ENCODE measurements at regions not wholly inside any gene's neighbourhood (a gene's known extent, or its start where the extent isn't known, plus 50 kb on each side); places are given as distances from the start of the nearest gene placed in this dataset.

- Histone ChIP-seq H3F3A (ENCODE audit: control insufficient read depth, insufficient read depth) (no peaks in the 10 kb centered on the region), H3K9me3 (ENCODE audit: control insufficient read depth, insufficient read depth, low read length) (no peaks in the 10 kb centered on the region), H3K36me3 (ENCODE audit: control insufficient read depth, low read length) (no peaks in the 10 kb centered on the region), H3K9me2 (replicated peaks; ENCODE audit: control insufficient read depth, low read length) (no peaks in the 10 kb centered on the region), H4K20me1 (ENCODE audit: control insufficient read depth, insufficient read depth, low read depth, low read length) (no peaks in the 10 kb centered on the region), H3K79me2 (ENCODE audit: control insufficient read depth, low read length) (no peaks in the 10 kb centered on the region), H3K27ac (ENCODE audit: low read depth, low read length) (no peak overlapping the region), H3K4me2 (ENCODE audit: low read length) (no peak overlapping the region), H3K27me3 (ENCODE audit: control insufficient read depth, low read length) (no peaks in the 10 kb centered on the region), H3K4me1 (ENCODE audit: control insufficient read depth, low read length) (no peaks in the 10 kb centered on the region), H3K4me3 (ENCODE audit: low read length) (no peak overlapping the region)
- no peak for TF ChIP-seq CTCF (IDR thresholded peaks at IDR 0.05; ENCODE audit: low read depth, low read length, poor library complexity, severe bottlenecking)
- TF ChIP-seq EZH2phosphoT487 (IDR thresholded peaks at IDR 0.05; ENCODE audit: borderline replicate concordance, low read length): no peak
Measured at GRCh38 chr2:76163860-76164259, 453.1 kb upstream of the GCFC2 start.

GRCh38 chr2:76160670-76161069 lies 450.0 kb upstream of the GCFC2 start:
- Histone ChIP-seq H3K27ac (ENCODE audit: low read depth, low read length) (no peak overlapping the region), H3K79me2 (ENCODE audit: control insufficient read depth, low read length) (no peaks in the 10 kb centered on the region), H3K4me3 (ENCODE audit: low read length) (no peak overlapping the region), H3K36me3 (ENCODE audit: control insufficient read depth, low read length) (no peaks in the 10 kb centered on the region), H3F3A (ENCODE audit: control insufficient read depth, insufficient read depth) (no peaks in the 10 kb centered on the region), H3K9me2 (replicated peaks; ENCODE audit: control insufficient read depth, low read length) (no peaks in the 10 kb centered on the region), H3K4me2 (ENCODE audit: low read length) (no peak overlapping the region), H3K27me3 (ENCODE audit: control insufficient read depth, low read length) (no peaks in the 10 kb centered on the region), H3K9me3 (ENCODE audit: control insufficient read depth, insufficient read depth, low read length) (no peaks in the 10 kb centered on the region), H3K4me1 (ENCODE audit: control insufficient read depth, low read length) (no peaks in the 10 kb centered on the region), H4K20me1 (ENCODE audit: control insufficient read depth, insufficient read depth, low read depth, low read length) (no peaks in the 10 kb centered on the region)
- TF ChIP-seq EZH2phosphoT487 (IDR thresholded peaks at IDR 0.05; ENCODE audit: borderline replicate concordance, low read length): no peak
- TF ChIP-seq CTCF (IDR thresholded peaks at IDR 0.05; ENCODE audit: low read depth, low read length, poor library complexity, severe bottlenecking): no peak

- H3K4me1 ChIP-seq (ENCODE audit: control insufficient read depth, low read length): no peaks in the 10 kb centered on the region
- H3K27me3 ChIP-seq (ENCODE audit: control insufficient read depth, low read length): no peaks in the 10 kb centered on the region
- H3F3A ChIP-seq (ENCODE audit: control insufficient read depth, insufficient read depth): no peaks in the 10 kb centered on the region
- H3K4me3 ChIP-seq (ENCODE audit: low read length): no peak overlapping the region
- H3K27ac ChIP-seq (ENCODE audit: low read depth, low read length): no peak overlapping the region
- no peak overlapping the region for H3K4me2 ChIP-seq (ENCODE audit: low read length)
- H3K36me3 ChIP-seq (ENCODE audit: control insufficient read depth, low read length): no peaks in the 10 kb centered on the region
- H4K20me1 ChIP-seq (ENCODE audit: control insufficient read depth, insufficient read depth, low read depth, low read length): no peaks in the 10 kb centered on the region
- no peaks in the 10 kb centered on the region for H3K9me3 ChIP-seq (ENCODE audit: control insufficient read depth, insufficient read depth, low read length)
- H3K79me2 ChIP-seq (ENCODE audit: control insufficient read depth, low read length): no peaks in the 10 kb centered on the region
- TF ChIP-seq CTCF (IDR thresholded peaks at IDR 0.05; ENCODE audit: low read depth, low read length, poor library complexity, severe bottlenecking): no peak
- no peak for TF ChIP-seq EZH2phosphoT487 (IDR thresholded peaks at IDR 0.05; ENCODE audit: borderline replicate concordance, low read length)
- H3K9me2 ChIP-seq (replicated peaks; ENCODE audit: control insufficient read depth, low read length): no peaks in the 10 kb centered on the region
Measured at GRCh38 chr2:76159042-76159648, 448.4 kb upstream of the GCFC2 start.
